K562 (cell line): ENCODE measurements at regions not wholly inside any gene's neighbourhood (a gene's known extent, or its start where the extent isn't known, plus 50 kb on each side); places are given as distances from the start of the nearest gene placed in this dataset.

Source experiments
- ATAC-seq: fragments of 200-7000 bp; cut with Tn5 transposase; 3 replicates; pipeline ENCODE4 v1.9.1; 2020; ENCODE audit warnings: moderate library complexity
- BruUV-seq: library from RNA; stranded (reverse); fragments of 400-500 nt; replicated peaks from 2 replicates; lab custom pipeline; 2021; lab: Mats Ljungman, UMichigan
- CTCF ChIA-PET: fragments of 300-600 bp; formaldehyde crosslinking; extraction: SDS; loops from one replicate; lab custom pipeline; 2021; ENCODE audit warnings: low intra/inter-chr PET ratio; lab: Yijun Ruan, JAX
- POLR2A ChIA-PET: fragments of 300-600, 350-650 bp; sonication (Branson Sonifier 250); formaldehyde crosslinking; extraction: SDS; loops from one replicate; lab custom pipeline; 2021; ENCODE audit warnings: antibody characterized with exemption, inconsistent platforms; lab: Yijun Ruan, JAX
- DNase-seq, 4 experiments: peaks; one replicate each; pipeline versions ENCODE4 v3.0.0 to v3.0.0-alpha.2; 2011 to 2018; ENCODE audit warnings: low spot score in 3 of 4, mixed read lengths in 3 of 4; ENCODE audit errors: extremely low read depth in 1 of 4
- FAIRE-seq: peaks from 2 replicates; lab custom pipeline; 2011; peaks lifted over from hg19 to GRCh38; lab: Jason Lieb, UNC
- H2AFZ ChIP-seq: 2 replicates; pipeline ENCODE4 v1.6.0; 2011; ENCODE audit warnings: low read depth, low read length, control low read depth, inconsistent platforms
- H3K27ac ChIP-seq: fragments of 200-600 bp; 3 replicates; pipeline ENCODE4 v1.8.0; 2011; ENCODE audit warnings: low read depth, mild to moderate bottlenecking, control low read depth, inconsistent platforms, low read length, moderate library complexity, mixed read lengths; ENCODE audit errors: extremely low read depth
- H3K27me3 ChIP-seq, 2 experiments: fragments of 300-600 bp in 1 of 2; 2 replicates in 1 of 2; 3 replicates in 1 of 2; pipeline versions ENCODE4 v1.6.0 to v1.8.0; 2011; ENCODE audit warnings: inconsistent platforms in 2 of 2, low read length in 2 of 2, mild to moderate bottlenecking in 1 of 2, mixed read lengths in 1 of 2, moderate library complexity in 1 of 2; ENCODE audit not compliant: control insufficient read depth in 2 of 2, insufficient read depth in 2 of 2
- H3K36me3 ChIP-seq: fragments of 300-600 bp; 3 replicates; pipeline ENCODE4 v1.8.0; 2011; ENCODE audit warnings: mild to moderate bottlenecking, low read length, inconsistent platforms; ENCODE audit not compliant: control insufficient read depth, insufficient read depth
- H3K4me1 ChIP-seq, 2 experiments: fragments of 200-600 bp in 1 of 2; replicated peaks in 1 of 2; 2 replicates in 1 of 2; 3 replicates in 1 of 2; pipeline versions ENCODE4 v1.5.1 to v1.8.0; 2011; ENCODE audit warnings: inconsistent platforms in 2 of 2, low read length in 2 of 2, mild to moderate bottlenecking in 1 of 2, mixed read lengths in 1 of 2, moderate library complexity in 1 of 2; ENCODE audit not compliant: control insufficient read depth in 2 of 2, insufficient read depth in 2 of 2
- H3K4me2 ChIP-seq: 2 replicates; pipeline ENCODE4 v1.6.1; 2011; ENCODE audit warnings: low read length, control low read depth, inconsistent platforms, mixed read lengths; ENCODE audit not compliant: insufficient read depth
- H3K4me3 ChIP-seq: fragments of 200-600 bp; sonication (generic), shearing (Covaris generic); 2 replicates; pipeline ENCODE4 v1.5.1; 2016; ENCODE audit warnings: control low read depth, inconsistent platforms
- H3K79me2 ChIP-seq: fragments of 200-600 bp; 3 replicates; pipeline ENCODE4 v1.8.0; 2011; ENCODE audit warnings: low read length, inconsistent platforms; ENCODE audit not compliant: control insufficient read depth, insufficient read depth
- H3K9ac ChIP-seq, 2 experiments: 2 replicates each; pipeline versions ENCODE4 v1.6.0 to v1.6.1; 2011; ENCODE audit warnings: low read depth in 2 of 2, low read length in 2 of 2, control low read depth in 1 of 2, inconsistent platforms in 1 of 2, mild to moderate bottlenecking in 1 of 2, mixed read lengths in 1 of 2; ENCODE audit not compliant: insufficient read depth in 1 of 2
- H3K9me1 ChIP-seq: one replicate; pipeline ENCODE4 v1.6.0; 2011; ENCODE audit warnings: inconsistent platforms, mild to moderate bottlenecking, low read length, moderate library complexity; ENCODE audit not compliant: control insufficient read depth, insufficient read depth
- H3K9me3 ChIP-seq: replicated peaks from 2 replicates; pipeline ENCODE4 v1.5.1; 2011; ENCODE audit warnings: low read depth, low read length, inconsistent platforms; ENCODE audit not compliant: control insufficient read depth, insufficient read depth
- H4K20me1 ChIP-seq: replicated peaks from 2 replicates; pipeline ENCODE4 v1.6.1; 2011; ENCODE audit warnings: low read length, inconsistent platforms, mixed read lengths; ENCODE audit not compliant: control insufficient read depth, insufficient read depth
- BDP1 ChIP-seq: IDR thresholded peaks from 3 replicates; pipeline ENCODE4 v1.6.1; 2011; ENCODE audit not compliant: insufficient read length, insufficient read depth
- CBFA2T2 ChIP-seq: fragments of 450-650 bp; conservative IDR thresholded peaks from 2 replicates; pipeline ENCODE4 v1.6.1; 2017; ENCODE audit warnings: mild to moderate bottlenecking
- CBX1 ChIP-seq: sonication (generic); IDR thresholded peaks from 2 replicates; pipeline ENCODE4 v1.6.1; 2016; ENCODE audit warnings: antibody characterized with exemption, low read depth, mild to moderate bottlenecking
- CEBPG ChIP-seq, 3 experiments: fragments of 200-800 bp in 1 of 3; sonication (Bioruptor generic) in 1 of 3; sonication (generic) in 1 of 3; formaldehyde crosslinking in 1 of 3; IDR thresholded peaks in 2 of 3; conservative IDR thresholded peaks in 1 of 3; 2 replicates each; pipeline versions ENCODE4 v1.6.1 to v1.8.0; 2016 to 2022; ENCODE audit warnings: missing compliant biosample characterization in 2 of 3, missing genetic modification characterization in 2 of 3, mild to moderate bottlenecking in 1 of 3, missing genetic modification reagents in 1 of 3
- KLF6 ChIP-seq: fragments of 250-450 bp; sonication (Bioruptor Pico); IDR thresholded peaks from 2 replicates; pipeline ENCODE4 v1.4.0; 2020; ENCODE audit warnings: mild to moderate bottlenecking, moderate library complexity, borderline replicate concordance
- SIX5 ChIP-seq, 2 experiments: IDR thresholded peaks; 2 replicates each; pipeline ENCODE4 v1.6.1; 2011; ENCODE audit warnings: low read length in 2 of 2, borderline replicate concordance in 1 of 2, low read depth in 1 of 2, mild to moderate bottlenecking in 1 of 2, moderate library complexity in 1 of 2; ENCODE audit not compliant: insufficient read depth in 1 of 2
- THRAP3 ChIP-seq: fragments of 450-650 bp; IDR thresholded peaks from 2 replicates; pipeline ENCODE4 v1.6.1; 2016; ENCODE audit warnings: mild to moderate bottlenecking, inconsistent platforms, borderline replicate concordance
- XRCC4 ChIP-seq: IDR thresholded peaks from one replicate; pipeline ENCODE4 v1.6.1; 2011; ENCODE audit not compliant: insufficient read depth, insufficient read length; ENCODE audit errors: extremely low read depth
- ZNF12 ChIP-seq: sonication (generic); formaldehyde crosslinking; IDR thresholded peaks from 2 replicates; pipeline ENCODE4 v1.4.0; 2020; ENCODE audit warnings: mild to moderate bottlenecking, missing genetic modification reagents
- ZNF316 ChIP-seq: fragments of 450-650 bp; IDR thresholded peaks from 2 replicates; pipeline ENCODE4 v1.6.1; 2016
- ZNF41 ChIP-seq: fragments of 250-450 bp; sonication (Bioruptor Pico); conservative IDR thresholded peaks from 2 replicates; pipeline ENCODE4 v1.4.0; 2020; ENCODE audit warnings: mild to moderate bottlenecking
- ZNF76 ChIP-seq: fragments of 250-450 bp; sonication (Bioruptor Pico); IDR thresholded peaks from 2 replicates; pipeline ENCODE4 v1.4.0; 2020; ENCODE audit warnings: mild to moderate bottlenecking, moderate library complexity, borderline replicate concordance
- WGBS: fragments of 100-300 bp; shearing (Covaris generic); methylation state at CpG from one replicate; pipeline ENCODE4 v1.1.6; 2016; ENCODE audit warnings: low coverage, mixed read lengths; ENCODE audit not compliant: insufficient coverage; ENCODE audit errors: missing lambda C conversion rate; 5-methylcytosine and 5-hydroxymethylcytosine counted together
- in situ Hi-C: fragments of 300-500 bp; cut with MboI; formaldehyde crosslinking; loops from 4 replicates; pipeline ENCODE4 v1.15.0; 2018; ENCODE audit warnings: inconsistent platforms, mixed read lengths
- intact Hi-C: fragments of 100-400 bp; cut with micrococcal nuclease; formaldehyde crosslinking; loops from 2 replicates; pipeline ENCODE4 v1.14.2; 2022

GRCh38 chr4:53676402-53676871, 85.2 kb upstream of the LNX1 start:
- CTCF ChIA-PET = no interaction called here
- 8% methylated on average over 1 of the region's 1 CpG for WGBS

GRCh38 chr4:53674903-53675302, 83.6 kb upstream of the LNX1 start:
- no peak for ATAC-seq
- H3K27me3 ChIP-seq = no peaks in the 10 kb centered on the region
- no peaks in the 10 kb centered on the region for H4K20me1 ChIP-seq
- no peak overlapping the region for H3K4me3 ChIP-seq
- no peak overlapping the region for H2AFZ ChIP-seq
- in situ Hi-C loops = no loop called here
- no peaks in the 10 kb centered on the region for H3K79me2 ChIP-seq
- no peak overlapping the region for H3K27ac ChIP-seq
- no peaks in the 10 kb centered on the region for H3K9me3 ChIP-seq
- no peaks in the 10 kb centered on the region for H3K9me1 ChIP-seq
- FAIRE-seq = no peak
- no peak for TF ChIP-seq SIX5 (IDR thresholded peaks at IDR 0.05; ENCODE audit: borderline replicate concordance in 1 of 2, insufficient read depth in 1 of 2, low read depth in 1 of 2, low read length in 2 of 2)
- TF ChIP-seq ZNF76 (CRISPR knock-in tag) = no peak
- TF ChIP-seq ZNF316 = no peak
- no peak for TF ChIP-seq XRCC4
- no peak for TF ChIP-seq ZNF12 (CRISPR knock-in tag)
- no peak for DNase-seq
- 1% methylated on average over 5 of the region's 5 CpGs for WGBS
- intact Hi-C loops = no loop called here
- no peak overlapping the region for H3K4me2 ChIP-seq
- no peaks in the 10 kb centered on the region for H3K36me3 ChIP-seq
- ChIA-PET CTCF (no interaction called here), POLR2A (no interaction called here)
- H3K4me1 ChIP-seq = no peaks in the 10 kb centered on the region
- no TSS peak for BruUV-seq
- no peak overlapping the region for H3K9ac ChIP-seq

More at GRCh38 chr4:53676402-53676871, 85.2 kb upstream of the LNX1 start:
- ATAC-seq (no peak), FAIRE-seq (no peak), DNase-seq (no peak)
- intact Hi-C loops = no loop called here
- Histone ChIP-seq H3K27ac (no peak overlapping the region), H2AFZ (no peak overlapping the region), H4K20me1 (no peaks in the 10 kb centered on the region), H3K36me3 (no peaks in the 10 kb centered on the region), H3K27me3 (no peaks in the 10 kb centered on the region), H3K9me3 (no peaks in the 10 kb centered on the region), H3K79me2 (no peaks in the 10 kb centered on the region), H3K9ac (no peak overlapping the region), H3K4me3 (no peak overlapping the region), H3K4me1 (no peaks in the 10 kb centered on the region), H3K9me1 (no peaks in the 10 kb centered on the region), H3K4me2 (no peak overlapping the region)
- BruUV-seq = no TSS peak
- in situ Hi-C loops = no loop called here
- POLR2A ChIA-PET = no interaction called here
- TF ChIP-seq KLF6 (CRISPR knock-in tag) (no peak), THRAP3 (no peak), CEBPG (CRISPR knock-in tag; IDR thresholded peaks at IDR 0.05) (no peak), CEBPG (tag; conservative IDR thresholded peaks at IDR 0.05 in 1 of 2, IDR thresholded peaks at IDR 0.05 in 1 of 2) (peak in 1 of 2 experiments; percentile 32; a peak in 1 of 4 replicates), BDP1 (no peak), CBX1 (no peak), CBFA2T2 (no peak), ZNF41 (CRISPR knock-in tag) (no peak)
